ENCODE measurements at regions not wholly inside any gene's neighbourhood (a gene's known extent, or its start where the extent isn't known, plus 50 kb on each side); places are given as distances from the start of the nearest gene placed in this dataset.

- Mint-ChIP-seq H3K4me3 (no peak overlapping the region), H3K36me3 (ENCODE audit: insufficient read depth in 1 of 3, low read depth in 3 of 3) (peaks cover 0 to 2% (median 0%) of the 10 kb centered on the region in 3 experiments; a peak in 1 of 7 replicates), H3K9me3 (no peaks in the 10 kb centered on the region), H3K27ac (no peak overlapping the region), H3K4me1 (peaks cover 7 to 10% of the 10 kb centered on the region in 2 experiments), H3K27me3 (ENCODE audit: low read depth) (no peaks in the 10 kb centered on the region; the same call in 1 of the 2 replicates)
- no peak overlapping the region for H2BK15ac ChIP-seq (ENCODE audit: low read depth, low read length)
- DNase-seq: no peak
- no peaks in the 10 kb centered on the region for H3K27me3 ChIP-seq (ENCODE audit: insufficient read depth, low read length)
- no peak overlapping the region for H2BK20ac ChIP-seq (ENCODE audit: low read depth, low read length, poor library complexity, severe bottlenecking)
- no peak for TF ChIP-seq CTCF (conservative IDR thresholded peaks at IDR 0.05)
- no peaks in the 10 kb centered on the region for H3K4me1 ChIP-seq (ENCODE audit: insufficient read depth, low read length)
- H2BK12ac ChIP-seq (ENCODE audit: insufficient read length, low read depth, low read length): no peak overlapping the region
- H3K9ac ChIP-seq (ENCODE audit: extremely low read depth, insufficient read length, low read length): no peak overlapping the region
- H4K5ac ChIP-seq (ENCODE audit: insufficient read length, low read depth, low read length): no peak overlapping the region
- no peak overlapping the region for H3T11ph ChIP-seq (ENCODE audit: low read length)
- no peak overlapping the region for H2AK5ac ChIP-seq (ENCODE audit: insufficient read length, low read length)
- H2BK120ac ChIP-seq (ENCODE audit: low read depth, low read length, poor library complexity, severe bottlenecking): no peak overlapping the region
- no peaks in the 10 kb centered on the region for H3K9me3 ChIP-seq (ENCODE audit: control insufficient read depth, low read depth, low read length)
- H3K4ac ChIP-seq (ENCODE audit: low read depth, low read length): no peak overlapping the region
- H2BK5ac ChIP-seq (ENCODE audit: insufficient read length, low read length): no peak overlapping the region
- H3K79me2 ChIP-seq (ENCODE audit: insufficient read depth, low read length): no peaks in the 10 kb centered on the region
- no peak overlapping the region for H3K14ac ChIP-seq (ENCODE audit: insufficient read depth, low read length)
- H4K20me1 ChIP-seq (ENCODE audit: control insufficient read depth, insufficient read depth, insufficient read length): no peaks in the 10 kb centered on the region
- no peak overlapping the region for H2AFZ ChIP-seq (ENCODE audit: low read length)
- no peak overlapping the region for H4K8ac ChIP-seq (replicated peaks; ENCODE audit: insufficient read length, low read depth, low read length)
- H3K4me2 ChIP-seq (ENCODE audit: insufficient read depth, insufficient read length, low read length): no peak overlapping the region
- H3K23ac ChIP-seq (ENCODE audit: insufficient read length, low read depth, low read length): no peak overlapping the region
- H3K79me1 ChIP-seq (ENCODE audit: insufficient read depth, low read depth, low read length, poor library complexity, severe bottlenecking): no peaks in the 10 kb centered on the region
- no CpG with 5 or more reads among the region's 2 CpGs for WGBS (ENCODE audit: extremely low coverage, insufficient read length, low lambda C conversion rate)
- H3K27ac ChIP-seq (ENCODE audit: insufficient read length, low read depth, low read length): no peak overlapping the region
- H3K56ac ChIP-seq (ENCODE audit: insufficient read length, low read depth, low read length): no peak overlapping the region
- no peak overlapping the region for H4K91ac ChIP-seq (ENCODE audit: insufficient read length, low read depth, low read length)
- no peaks in the 10 kb centered on the region for H3K23me2 ChIP-seq (ENCODE audit: insufficient read length, low read depth, low read length, poor library complexity, severe bottlenecking)
- H3K18ac ChIP-seq (ENCODE audit: insufficient read length, low read depth, low read length): no peak overlapping the region
These were observed 406.3 kb downstream of the EPHA7 start for GRCh38 chr6:93013054-93013453.

Data from H9 (cell line).